NT2/D1 (cell line): ENCODE measurements at regions not wholly inside any gene's neighbourhood (a gene's known extent, or its start where the extent isn't known, plus 50 kb on each side); places are given as distances from the start of the nearest gene placed in this dataset.
"Not testable (repeated sequence)": the region's sequence is repeated elsewhere in the genome, so short reads cannot be mapped to it uniquely, and the experiment has no call there.

Experiments
- DNase-seq: peaks from one replicate; pipeline ENCODE4 v3.0.0-alpha.2; 2011; ENCODE audit warnings: low read depth, low spot score
- H3K27me3 ChIP-seq: 2 replicates; pipeline ENCODE4 v1.6.0; 2011; ENCODE audit warnings: mild to moderate bottlenecking; ENCODE audit not compliant: insufficient read length, insufficient read depth
- H3K36me3 ChIP-seq: 2 replicates; pipeline ENCODE4 v1.6.1; 2011; ENCODE audit warnings: mild to moderate bottlenecking, low read length, mixed read lengths; ENCODE audit not compliant: insufficient read depth, insufficient read length
- H3K4me1 ChIP-seq: 2 replicates; pipeline ENCODE4 v1.5.1; 2011; ENCODE audit not compliant: insufficient read depth, insufficient read length
- H3K4me3 ChIP-seq: 2 replicates; pipeline ENCODE4 v1.5.1; 2011; ENCODE audit warnings: low read depth; ENCODE audit not compliant: insufficient read length
- H3K9ac ChIP-seq: 2 replicates; pipeline ENCODE4 v1.6.0; 2011; ENCODE audit warnings: low read depth; ENCODE audit not compliant: insufficient read length
- H3K9me3 ChIP-seq: 2 replicates; pipeline ENCODE4 v1.5.1; 2011; ENCODE audit warnings: mild to moderate bottlenecking, low read length; ENCODE audit not compliant: insufficient read depth
- SUZ12 ChIP-seq: IDR thresholded peaks from 2 replicates; pipeline ENCODE4 v1.6.1; 2011; ENCODE audit not compliant: insufficient read length, insufficient read depth; ENCODE audit errors: extremely low read depth
- YY1 ChIP-seq: IDR thresholded peaks from 2 replicates; pipeline ENCODE4 v1.6.1; 2011; ENCODE audit not compliant: insufficient read length, insufficient read depth
- ZNF274 ChIP-seq: IDR thresholded peaks from 2 replicates; pipeline ENCODE4 v1.6.1; 2011; ENCODE audit warnings: mild to moderate bottlenecking, low read depth, low read length

DNA sequence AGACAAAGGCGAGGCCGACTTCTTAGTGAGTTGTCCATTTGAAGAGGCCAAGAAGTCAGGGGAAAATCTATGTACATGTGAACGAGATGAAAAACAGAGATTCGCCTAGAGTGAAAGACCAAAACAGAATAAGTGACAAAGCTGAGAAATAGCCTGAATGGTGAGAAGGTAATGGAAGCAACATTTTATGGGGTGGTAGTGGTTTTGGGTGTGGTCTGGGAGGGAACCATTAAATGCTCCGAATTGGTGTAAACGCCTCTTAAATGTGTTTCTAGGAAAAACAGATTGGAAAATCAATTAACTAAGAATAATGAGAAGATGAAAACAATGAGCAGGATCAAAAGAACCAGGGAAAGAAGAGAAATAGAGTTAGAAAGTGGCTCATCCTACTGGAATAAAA is 83.8 kb upstream of the MANSC4 start:
- Histone ChIP-seq H3K27me3 (no peaks in the 10 kb centered on the region), H3K36me3 (no peaks in the 10 kb centered on the region)
- no peak for TF ChIP-seq YY1
- TF ChIP-seq ZNF274, result no peak
- no peak for TF ChIP-seq SUZ12

GRCh38 chr12:27861428-27862167 is 81.6 kb upstream of the MANSC4 start:
- no peak for DNase-seq
- no peaks in the 10 kb centered on the region for H3K9me3 ChIP-seq
- H3K4me3 ChIP-seq, result no peak overlapping the region
- H3K36me3 ChIP-seq, result no peaks in the 10 kb centered on the region
- H3K4me1 ChIP-seq, result no peaks in the 10 kb centered on the region
- no peaks in the 10 kb centered on the region for H3K27me3 ChIP-seq
- no peak for TF ChIP-seq YY1
- no peak for TF ChIP-seq SUZ12
- TF ChIP-seq ZNF274, result no peak
- H3K9ac ChIP-seq, result no peak overlapping the region

More for the DNA sequence above, 83.8 kb upstream of the MANSC4 start:
- Histone ChIP-seq H3K4me3 (no peak overlapping the region), H3K9ac (no peak overlapping the region), H3K9me3 (no peaks in the 10 kb centered on the region), H3K4me1 (no peaks in the 10 kb centered on the region)
- DNase-seq, result no peak

- TF ChIP-seq ZNF274 (no peak), SUZ12 (no peak), YY1 (no peak)
- no peak for DNase-seq
- Histone ChIP-seq H3K9me3 (no peaks in the 10 kb centered on the region), H3K9ac (no peak overlapping the region), H3K36me3 (no peaks in the 10 kb centered on the region), H3K4me1 (no peaks in the 10 kb centered on the region), H3K27me3 (no peaks in the 10 kb centered on the region), H3K4me3 (no peak overlapping the region)
Measured at GRCh38 chr12:27859648-27860047, 79.6 kb upstream of the MANSC4 start.

- H3K9ac ChIP-seq, H3K9me3 ChIP-seq, DNase-seq, H3K36me3 ChIP-seq, H3K4me1 ChIP-seq, H3K27me3 ChIP-seq, H3K4me3 ChIP-seq: not testable (repeated sequence)
Measured at GRCh38 chr12:27857006-27857405, 77.0 kb upstream of the MANSC4 start.

DNA sequence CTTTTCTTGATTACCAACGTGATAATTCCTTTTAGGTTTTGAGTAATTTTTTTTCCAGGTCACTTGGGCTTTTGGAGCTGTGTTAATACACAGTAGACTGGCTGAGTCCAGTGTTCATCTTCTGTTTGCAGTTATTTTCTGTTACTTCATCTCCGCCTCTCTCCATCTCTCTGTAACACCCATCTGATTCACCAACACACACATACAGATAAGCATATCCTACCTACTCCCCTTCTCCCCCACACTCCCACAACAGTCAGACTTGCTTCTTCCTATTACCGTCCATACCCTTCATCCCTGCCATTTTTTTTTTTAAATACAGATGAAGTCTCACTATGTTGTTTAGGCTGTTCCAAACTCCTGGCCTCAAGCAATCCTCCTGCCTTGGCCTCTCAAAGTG is 72.7 kb upstream of the MANSC4 start:
- no peak for DNase-seq
- Histone ChIP-seq H3K27me3 (no peaks in the 10 kb centered on the region), H3K4me3 (no peak overlapping the region), H3K9me3 (no peaks in the 10 kb centered on the region; the same call in 1 of the 2 replicates), H3K4me1 (no peaks in the 10 kb centered on the region), H3K36me3 (no peaks in the 10 kb centered on the region), H3K9ac (no peak overlapping the region)
- TF ChIP-seq SUZ12, result no peak
- no peak for TF ChIP-seq YY1
- TF ChIP-seq ZNF274, result no peak
